ENCODE measurements at regions not wholly inside any gene's neighbourhood (a gene's known extent, or its start where the extent isn't known, plus 50 kb on each side); places are given as distances from the start of the nearest gene placed in this dataset.

DNA sequence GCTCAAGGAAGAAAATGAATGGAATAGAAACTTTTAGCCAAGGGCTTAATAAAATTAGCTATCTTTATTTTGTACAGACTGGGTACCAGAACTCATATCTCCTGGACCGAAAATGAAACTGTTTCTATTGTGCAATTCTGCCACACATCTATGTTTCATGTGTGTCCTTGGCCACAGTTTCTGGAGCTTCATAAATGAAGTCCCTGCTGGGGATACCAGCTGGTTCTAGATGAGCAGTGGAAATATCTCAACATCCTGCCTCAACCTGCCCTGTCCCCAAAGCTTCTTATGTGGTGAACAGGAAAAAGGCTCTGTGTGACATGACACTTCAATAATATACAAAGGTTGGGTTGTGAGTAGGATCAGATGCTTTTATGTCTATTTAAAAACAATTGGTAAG lies 310.1 kb upstream of the SORCS1 start:
- in situ Hi-C loops (cut with MboI; ENCODE audit: low sequenced_read_pairs), result no loop called here

DNA sequence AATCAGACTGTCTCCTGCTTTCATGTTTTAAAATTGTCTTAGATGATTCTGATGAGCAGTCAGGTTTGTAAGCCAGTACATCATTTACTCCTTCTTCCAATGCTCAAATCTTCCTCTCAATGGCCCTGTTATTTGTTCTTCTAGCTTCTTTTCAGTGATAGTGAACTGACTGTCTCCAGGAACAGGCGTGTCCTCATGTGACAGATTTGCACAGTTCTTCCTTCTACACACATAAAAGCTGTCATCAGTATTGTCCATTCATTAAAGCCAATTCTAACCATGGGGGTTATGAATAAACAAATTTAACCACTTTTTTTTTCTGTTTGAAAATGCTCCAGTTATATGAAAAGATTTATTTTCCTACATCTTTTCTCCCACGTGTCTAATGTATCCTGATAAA lies 308.7 kb upstream of the SORCS1 start:
- in situ Hi-C loops (cut with MboI; ENCODE audit: low sequenced_read_pairs), result no loop called here

DNA sequence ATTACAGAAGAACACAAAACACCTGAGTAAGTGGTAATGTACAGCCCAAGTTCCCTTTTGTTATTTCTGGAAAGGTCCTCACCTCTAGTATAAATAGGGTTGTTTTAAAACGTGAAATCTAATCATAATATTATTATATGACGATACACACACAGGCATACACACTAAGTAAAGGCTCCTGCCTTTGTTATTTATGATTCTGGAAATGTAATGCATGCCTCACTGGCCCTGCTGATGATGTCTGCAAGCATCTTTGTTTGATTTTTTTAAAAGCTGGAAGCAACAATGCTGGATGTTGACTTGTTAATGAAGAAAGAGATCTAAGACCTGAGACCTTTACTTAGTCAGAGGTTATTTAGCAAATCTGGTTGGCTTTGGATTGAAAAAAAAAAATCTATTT lies 307.4 kb upstream of the SORCS1 start:
- in situ Hi-C loops (cut with MboI; ENCODE audit: low sequenced_read_pairs), result no loop called here

DNA sequence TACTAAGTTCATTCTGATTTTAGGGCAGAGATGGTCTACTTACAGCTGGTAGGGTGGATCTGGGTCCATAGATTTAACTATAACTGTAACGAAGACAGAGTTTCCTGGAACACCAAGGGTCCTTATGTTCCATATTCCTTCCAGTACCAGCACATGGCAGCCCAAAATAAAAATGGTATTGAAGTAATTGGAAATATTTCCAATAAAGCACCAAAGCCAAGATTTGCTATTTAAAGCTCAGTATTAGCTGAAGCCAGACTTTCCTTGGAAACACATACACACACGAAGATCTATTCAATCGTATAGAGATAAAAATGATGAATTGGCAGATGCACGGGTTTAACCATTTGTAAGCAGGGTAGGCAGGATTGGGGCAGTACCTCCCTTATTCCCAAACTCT lies 289.1 kb upstream of the SORCS1 start:
- in situ Hi-C loops (cut with MboI; ENCODE audit: low sequenced_read_pairs), result no loop called here

DNA sequence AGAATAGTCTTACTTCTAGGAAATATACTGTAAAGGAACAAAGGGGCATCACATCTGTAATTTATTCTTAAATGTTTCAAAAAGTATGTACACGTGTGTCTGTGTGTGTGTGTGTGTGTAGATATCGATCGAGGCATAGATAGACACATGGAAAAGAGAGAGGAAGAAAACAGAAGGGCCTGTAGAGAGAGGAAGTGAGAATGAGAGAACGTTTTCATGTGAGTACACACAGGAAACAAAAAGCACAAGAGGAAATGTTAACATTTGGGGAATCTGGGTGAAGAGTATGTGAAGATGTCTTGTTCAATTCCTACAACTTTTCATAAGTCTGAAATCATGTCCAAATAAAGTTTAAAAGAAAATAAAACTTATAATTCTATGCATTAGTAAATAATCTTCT lies 286.5 kb upstream of the SORCS1 start:
- in situ Hi-C loops (cut with MboI; ENCODE audit: low sequenced_read_pairs), result no loop called here

DNA sequence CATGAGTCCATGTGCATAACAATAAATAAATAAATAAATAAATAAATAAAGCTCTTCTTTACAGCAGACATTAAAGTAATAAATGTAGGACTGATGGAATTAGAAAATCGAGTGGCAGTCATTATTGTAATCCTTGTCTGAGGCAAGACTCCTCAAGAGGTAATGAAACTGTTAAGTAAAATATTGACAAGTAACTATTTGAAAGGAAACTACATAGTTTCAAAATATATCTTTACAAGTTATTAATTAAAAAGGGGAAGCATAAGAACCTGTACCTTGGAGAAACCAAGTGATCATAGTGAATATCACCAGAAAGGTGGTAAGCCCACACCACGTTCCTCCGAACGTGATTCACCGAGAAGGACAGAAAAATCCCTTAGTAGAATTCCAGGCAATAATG lies 285.6 kb upstream of the SORCS1 start:
- in situ Hi-C loops (cut with MboI; ENCODE audit: low sequenced_read_pairs), result no loop called here

DNA sequence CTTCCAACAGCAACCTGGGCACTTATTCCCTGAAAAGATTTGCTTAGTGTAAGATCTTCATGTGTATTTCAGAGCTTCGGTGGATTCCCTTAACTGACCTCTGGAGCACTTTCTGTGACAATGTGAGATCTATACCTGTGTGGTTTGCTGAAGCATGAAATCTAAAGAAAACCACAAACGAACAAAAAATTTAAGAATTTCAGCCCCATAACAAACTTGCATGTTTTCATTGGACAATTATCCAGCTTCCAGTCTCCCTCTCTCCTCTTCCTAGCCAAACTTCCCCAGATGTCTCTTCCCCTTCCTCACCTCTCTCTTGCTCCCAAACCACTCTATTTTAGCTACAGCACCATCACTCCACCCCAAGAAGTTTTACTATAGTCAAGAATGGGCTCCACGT lies 279.9 kb upstream of the SORCS1 start:
- in situ Hi-C loops (cut with MboI; ENCODE audit: low sequenced_read_pairs), result no loop called here

DNA sequence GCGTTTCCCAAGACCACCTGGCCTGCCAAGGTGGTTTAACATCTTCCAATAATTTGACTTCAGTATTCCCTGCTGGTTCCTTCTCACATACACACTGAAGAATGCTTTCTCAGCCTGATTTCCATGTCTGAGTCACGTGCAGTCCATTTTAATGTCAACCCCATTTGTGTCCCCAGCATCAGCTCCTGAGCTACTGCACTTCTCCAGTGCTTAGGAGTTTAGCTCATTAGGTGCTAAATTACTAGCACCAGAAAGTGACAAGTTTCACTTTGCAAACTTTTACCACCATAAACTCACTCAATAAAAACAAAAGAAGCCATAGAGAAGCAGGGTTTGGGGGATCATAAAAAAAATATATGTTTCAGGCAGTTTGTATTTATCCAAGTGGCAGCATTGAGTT lies 279.3 kb upstream of the SORCS1 start:
- in situ Hi-C loops (cut with MboI; ENCODE audit: low sequenced_read_pairs), result no loop called here

DNA sequence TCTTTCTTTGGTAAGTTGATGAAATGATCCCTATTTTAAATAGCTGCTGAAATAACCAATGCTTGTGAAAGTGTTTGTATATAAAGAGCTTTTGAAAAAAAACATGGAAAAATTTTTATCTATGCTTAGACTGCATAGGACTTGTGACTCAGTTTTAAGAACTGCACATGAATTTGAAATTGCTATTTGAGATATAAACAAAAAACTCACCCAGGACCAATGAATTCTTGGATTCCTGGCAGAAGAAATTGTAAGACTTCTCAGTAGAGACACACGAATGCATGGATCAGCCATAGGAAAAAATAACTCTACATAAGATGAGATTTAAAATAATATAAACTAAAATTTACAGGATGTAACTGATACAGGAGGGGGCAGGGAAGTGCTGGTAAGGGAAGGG lies 278.8 kb upstream of the SORCS1 start:
- in situ Hi-C loops (cut with MboI; ENCODE audit: low sequenced_read_pairs), result no loop called here

DNA sequence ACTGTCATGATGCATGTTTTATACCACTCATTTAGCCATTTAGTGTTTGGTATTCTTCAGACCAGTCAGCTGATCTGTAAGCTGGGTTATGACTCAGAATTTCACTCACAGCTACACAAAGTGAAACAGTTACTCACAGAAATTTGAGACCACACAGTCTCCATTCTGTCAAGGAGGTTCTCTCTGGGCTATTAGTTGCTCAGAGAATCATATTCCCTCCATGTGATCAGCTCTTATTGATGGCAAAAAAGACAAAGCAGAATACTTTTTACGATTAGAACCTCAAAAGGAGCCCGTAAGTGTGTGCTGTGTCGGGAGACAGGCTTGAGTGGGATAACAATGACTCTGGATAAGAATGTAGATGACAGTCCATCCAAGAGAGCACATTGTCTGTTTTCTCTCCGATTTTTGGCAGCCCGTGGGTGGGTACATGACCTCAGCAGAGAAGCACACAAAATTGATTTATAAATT lies 277.6 kb upstream of the SORCS1 start:
- in situ Hi-C loops (cut with MboI; ENCODE audit: low sequenced_read_pairs), result no loop called here

DNA sequence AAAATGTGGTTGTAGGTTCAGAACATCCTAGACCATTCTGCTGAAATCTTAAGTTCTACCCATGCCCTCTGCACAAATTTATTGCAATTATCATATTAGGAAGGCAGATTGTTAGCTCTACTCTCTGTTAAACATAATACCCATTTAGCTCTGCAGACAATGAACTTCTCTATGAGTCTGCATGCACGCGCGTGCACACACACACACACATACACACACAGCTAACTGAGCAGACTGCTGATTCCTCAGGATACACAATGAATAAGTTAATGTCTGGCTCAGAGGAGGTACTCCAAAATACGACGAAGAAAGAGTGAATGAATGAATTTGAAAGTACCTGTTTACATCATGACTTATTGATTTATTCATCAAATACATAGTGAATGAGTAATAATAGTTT lies 276.2 kb upstream of the SORCS1 start:
- in situ Hi-C loops (cut with MboI; ENCODE audit: low sequenced_read_pairs), result no loop called here

DNA sequence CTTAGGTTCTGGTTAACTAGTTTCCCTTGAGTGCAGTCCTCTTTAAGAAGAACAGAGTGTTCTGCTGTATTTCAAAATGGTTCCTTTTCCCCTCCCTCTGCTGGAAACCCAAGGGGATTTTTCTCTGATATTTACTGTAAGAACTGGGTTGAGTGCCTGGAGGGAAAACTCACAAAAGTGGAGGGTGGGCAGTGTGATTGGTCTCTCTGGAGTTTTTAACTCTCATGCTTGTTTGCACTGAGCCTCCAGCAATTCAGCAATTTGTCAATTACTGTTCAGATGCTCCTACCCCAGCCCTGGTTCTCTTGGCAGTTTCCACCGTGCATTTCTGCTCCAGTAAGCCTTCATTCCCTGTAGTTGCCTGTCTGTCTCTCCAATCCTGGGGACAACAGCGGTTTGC lies 273.4 kb upstream of the SORCS1 start:
- in situ Hi-C loops (cut with MboI; ENCODE audit: low sequenced_read_pairs), result no loop called here

DNA sequence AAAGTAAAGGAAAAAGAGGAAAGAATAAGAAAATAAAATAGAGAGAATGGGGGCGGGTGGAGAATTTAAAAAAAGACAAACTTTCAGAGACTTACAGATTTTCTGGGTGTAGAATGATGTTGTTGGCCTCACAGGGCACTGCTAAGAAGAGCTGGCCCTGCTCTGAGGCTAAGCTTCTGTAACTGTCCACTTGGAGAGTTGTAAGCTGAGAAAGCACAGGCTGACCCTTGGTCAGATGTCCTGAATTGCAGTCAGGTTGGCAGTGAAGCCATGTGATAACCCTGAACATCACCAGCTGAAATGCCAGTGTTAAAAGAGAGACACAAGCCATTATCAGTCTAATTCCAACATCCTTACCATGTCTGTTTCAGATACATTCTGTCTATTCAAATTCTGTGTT lies 272.1 kb upstream of the SORCS1 start:
- in situ Hi-C loops (cut with MboI; ENCODE audit: low sequenced_read_pairs), result no loop called here

DNA sequence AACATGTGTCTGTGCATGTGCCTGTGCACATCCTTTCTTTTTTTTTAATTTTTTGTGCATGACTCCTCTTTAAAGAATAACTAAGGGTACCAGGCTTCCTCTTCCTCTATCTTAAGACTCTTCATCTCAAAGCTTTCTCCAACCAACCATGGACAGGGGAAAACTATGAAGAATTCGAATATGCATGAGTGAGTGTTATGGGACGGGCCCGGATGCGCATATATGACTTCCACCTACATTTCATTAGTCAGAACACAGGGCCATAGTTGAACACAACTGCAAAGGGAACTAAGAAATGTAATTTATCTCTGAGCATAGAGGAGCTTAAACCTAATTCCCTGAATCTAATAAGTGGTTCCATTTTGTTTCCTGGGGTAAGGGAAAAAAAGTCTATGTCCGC lies 270.3 kb upstream of the SORCS1 start:
- in situ Hi-C loops (cut with MboI; ENCODE audit: low sequenced_read_pairs), result no loop called here

DNA sequence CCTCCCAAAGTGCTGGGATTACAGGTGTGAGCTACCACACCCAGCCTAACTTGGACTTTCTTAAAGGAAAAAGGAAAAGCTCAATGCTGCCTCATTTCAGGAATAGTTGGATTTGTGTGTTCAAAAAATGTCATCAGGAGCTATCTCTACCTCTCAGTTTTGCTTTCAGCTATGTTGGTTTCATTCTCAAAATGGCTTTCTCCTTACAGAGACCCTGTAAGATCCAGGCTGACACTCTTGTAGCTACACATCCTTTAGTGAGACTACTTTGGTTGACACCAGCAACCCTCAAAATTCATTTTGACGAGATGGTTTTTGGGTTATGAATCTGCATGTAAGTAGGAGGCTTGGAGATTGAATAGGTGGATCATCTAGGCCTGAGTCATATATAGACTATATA lies 269.7 kb upstream of the SORCS1 start:
- in situ Hi-C loops (cut with MboI; ENCODE audit: low sequenced_read_pairs), result no loop called here

DNA sequence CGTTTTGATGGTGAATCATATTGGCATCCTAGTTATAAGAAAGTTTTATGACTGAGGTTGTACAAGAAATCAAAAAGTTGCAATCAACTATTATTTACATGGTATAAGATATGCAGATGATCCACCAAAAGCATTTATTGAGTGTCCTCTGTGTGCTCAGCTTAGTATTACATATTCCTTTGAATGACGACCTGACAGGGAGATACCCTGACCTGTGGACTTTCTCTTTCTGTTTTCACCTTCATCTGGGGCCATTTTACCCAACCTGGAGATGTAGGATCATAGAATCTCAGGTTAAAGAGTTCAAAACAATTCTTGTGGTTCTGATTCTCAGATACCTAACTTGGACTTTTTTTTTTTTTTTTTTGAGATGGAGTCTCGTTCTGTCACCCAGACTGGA lies 269.1 kb upstream of the SORCS1 start:
- in situ Hi-C loops (cut with MboI; ENCODE audit: low sequenced_read_pairs), result no loop called here

DNA sequence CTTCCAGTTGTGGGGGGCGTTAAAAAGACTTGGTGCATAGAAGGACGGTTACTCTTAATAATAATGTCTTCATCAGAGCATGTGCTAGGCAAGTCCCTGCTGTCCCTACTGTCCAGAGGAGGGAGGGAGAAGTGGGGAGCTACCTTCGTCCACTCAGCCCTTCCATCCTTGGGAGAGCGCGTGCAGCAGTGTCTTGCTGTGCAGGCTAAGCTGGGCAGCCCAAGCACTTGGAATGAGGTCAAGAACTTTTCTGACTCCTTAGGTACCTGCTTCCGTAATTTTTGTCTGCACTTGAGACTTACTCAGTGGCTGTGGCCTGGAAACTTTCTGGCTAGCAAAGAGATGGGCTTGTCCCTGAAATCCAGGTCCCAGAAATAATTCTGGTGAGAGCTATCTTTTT lies 265.9 kb upstream of the SORCS1 start:
- in situ Hi-C loops (cut with MboI; ENCODE audit: low sequenced_read_pairs), result no loop called here

DNA sequence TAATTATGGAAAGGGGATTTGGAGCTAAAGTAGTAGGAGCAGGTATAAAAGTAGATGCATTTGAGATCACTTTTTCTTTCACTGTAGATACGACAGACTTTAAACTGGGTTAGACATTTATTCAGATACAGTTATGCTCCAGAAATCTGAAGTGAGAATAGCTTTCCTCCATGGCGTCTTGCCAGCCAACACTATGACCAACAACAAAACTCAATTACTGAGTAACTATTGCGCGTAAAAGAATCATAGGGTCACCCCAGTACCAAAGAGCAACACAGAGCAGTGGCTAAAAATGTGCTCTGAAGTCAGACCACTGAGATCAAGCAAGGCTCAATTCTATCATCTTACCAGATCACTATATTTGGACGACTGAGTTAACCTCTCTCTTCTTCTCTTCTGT lies 262.5 kb upstream of the SORCS1 start:
- in situ Hi-C loops (cut with MboI; ENCODE audit: low sequenced_read_pairs), result no loop called here

DNA sequence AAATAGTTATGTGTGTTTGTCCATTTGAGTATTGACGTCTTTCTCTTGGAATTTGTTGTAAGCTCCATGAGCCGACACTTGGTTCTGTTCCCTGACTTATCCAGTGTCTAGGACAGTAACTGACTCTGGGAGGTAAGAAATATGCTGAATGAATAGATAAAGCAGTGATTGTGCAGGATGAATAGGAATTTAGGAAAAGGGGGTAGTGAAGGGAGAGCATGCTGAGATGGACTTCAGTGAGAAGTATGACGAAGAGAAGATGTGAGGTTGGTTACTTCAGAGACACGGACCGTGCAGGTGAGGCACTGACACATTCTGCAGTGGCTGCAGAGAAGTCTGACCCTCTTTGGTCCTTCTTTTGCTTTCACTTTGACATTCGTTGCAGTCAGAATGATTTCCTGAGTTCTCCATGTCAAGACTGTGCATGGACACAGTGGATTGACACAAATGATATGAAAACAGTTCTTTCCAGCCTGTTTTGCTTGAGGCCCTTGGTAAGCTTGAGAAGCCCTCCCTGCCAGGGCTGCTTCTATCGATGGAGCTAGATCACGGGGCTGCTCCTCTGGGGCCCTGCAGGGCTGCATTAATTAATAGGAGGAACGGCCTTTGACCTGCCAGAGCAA lies 261.5 kb upstream of the SORCS1 start:
- in situ Hi-C loops (cut with MboI; ENCODE audit: low sequenced_read_pairs), result no loop called here

DNA sequence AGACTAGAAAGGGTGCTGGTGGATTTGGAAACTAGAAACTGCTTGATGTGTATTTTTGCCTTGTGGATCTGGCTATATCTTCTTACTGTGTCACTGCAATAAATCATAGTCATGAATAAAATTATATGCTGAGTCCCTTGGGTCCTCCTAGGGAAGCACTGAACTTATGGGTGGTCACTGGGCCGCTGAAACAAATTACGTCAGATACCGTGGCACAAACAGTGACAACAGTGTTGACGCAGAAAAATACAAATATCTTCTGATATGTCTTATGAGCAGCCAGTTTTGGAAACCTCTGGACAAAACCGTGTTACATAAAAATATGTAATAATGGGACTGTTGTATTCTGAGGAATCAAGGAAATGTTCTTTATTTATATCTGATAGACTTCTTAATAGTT lies 260.1 kb upstream of the SORCS1 start:
- in situ Hi-C loops (cut with MboI; ENCODE audit: low sequenced_read_pairs), result loop anchor here (25.0 kb wide), 1 partner anchor 388 kb away; no protein-coding TSS in a partner anchor

DNA sequence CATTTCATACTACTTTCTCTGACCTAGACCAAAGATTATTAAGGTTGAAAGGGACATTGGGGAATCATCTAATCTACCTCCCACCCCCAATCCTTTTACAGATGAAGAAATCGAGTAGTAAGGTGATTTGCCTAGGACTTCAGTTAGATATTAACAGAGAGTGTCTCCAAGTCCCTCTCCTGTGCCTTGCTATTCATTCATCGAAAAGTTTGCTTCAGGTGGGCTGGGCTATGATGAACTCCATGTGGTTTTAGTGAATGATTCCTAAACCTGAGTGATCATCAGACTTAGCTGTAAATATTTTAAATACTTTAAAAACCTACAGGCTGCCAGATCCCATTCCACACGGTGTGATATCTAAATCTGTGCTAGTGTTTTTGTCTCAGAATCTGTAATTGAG lies 259.4 kb upstream of the SORCS1 start:
- in situ Hi-C loops (cut with MboI; ENCODE audit: low sequenced_read_pairs), result loop anchor here (25.0 kb wide), 1 partner anchor 388 kb away; no protein-coding TSS in a partner anchor

DNA sequence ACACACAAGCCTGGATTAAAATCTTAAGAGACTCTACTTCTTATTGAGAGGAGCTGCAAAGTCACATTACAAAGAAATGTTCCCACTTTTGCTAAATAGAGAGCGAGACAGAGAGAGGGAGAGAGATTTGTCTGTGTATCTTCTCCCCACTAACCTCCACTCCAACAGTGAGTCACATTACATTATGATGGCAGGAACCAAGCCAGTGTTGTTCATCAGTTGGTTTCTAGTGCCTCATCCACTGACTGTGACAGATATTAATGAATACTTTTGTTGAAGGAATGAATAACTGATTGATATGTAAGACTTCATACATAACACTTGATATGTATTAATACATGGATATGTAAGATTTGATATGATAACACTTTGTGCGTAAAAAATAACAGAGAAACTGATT lies 258.2 kb upstream of the SORCS1 start:
- in situ Hi-C loops (cut with MboI; ENCODE audit: low sequenced_read_pairs), result loop anchor here (25.0 kb wide), 1 partner anchor 390 kb away; no protein-coding TSS in a partner anchor

DNA sequence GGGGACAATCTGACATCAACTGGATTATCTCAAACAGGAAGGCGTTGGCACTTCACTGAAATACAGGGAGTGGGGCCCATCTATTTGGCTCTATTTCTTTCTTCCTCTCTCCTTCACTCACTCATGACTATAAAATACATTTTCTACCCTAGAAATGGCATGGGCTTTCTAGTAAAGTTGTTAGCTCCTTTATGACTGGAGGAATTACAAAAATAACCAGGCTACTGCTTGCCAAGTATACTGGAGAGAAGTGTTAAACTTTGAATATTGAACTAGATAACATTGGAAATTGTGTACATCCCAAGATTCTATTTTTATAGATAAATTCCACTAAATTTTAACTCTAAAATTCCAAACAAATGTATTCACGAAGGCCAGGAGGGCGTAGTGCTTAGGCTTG lies 255.7 kb upstream of the SORCS1 start:
- in situ Hi-C loops (cut with MboI; ENCODE audit: low sequenced_read_pairs), result loop anchor here (25.0 kb wide), 1 partner anchor 392 kb away; no protein-coding TSS in a partner anchor

All from HL-60/S4 treated with phorbol 12-myristate 13-acetate at 8.2 ng/mL for 4 days and 3 days (cell line).